Effector memory CD8-positive, alpha-beta T cell (primary cell): ENCODE measurements at regions not wholly inside any gene's neighbourhood (a gene's known extent, or its start where the extent isn't known, plus 50 kb on each side); places are given as distances from the start of the nearest gene placed in this dataset.
"Not testable (repeated sequence)": the region's sequence is repeated elsewhere in the genome, so short reads cannot be mapped to it uniquely, and the experiment has no call there.

Experiments used
- ATAC-seq: fragments of 150-1000 bp; cut with Tn5 transposase; replicated peaks from 2 replicates; pipeline ENCODE4 v1.10.0; 2021; ENCODE audit warnings: mild to moderate bottlenecking, moderate library complexity
- DNase-seq, 3 experiments: peaks; one replicate each; pipeline ENCODE4 v3.0.0; 2021
- H3K27ac Mint-ChIP-seq, 2 donors: one replicate each; pipeline ENCODE4 v1.8.0; 2022; ENCODE audit warnings: mild to moderate bottlenecking in 2 of 2, mixed read lengths in 2 of 2, moderate library complexity in 2 of 2
- H3K27me3 Mint-ChIP-seq, 2 donors: one replicate each; pipeline ENCODE4 v1.8.0; 2022; ENCODE audit warnings: mixed read lengths in 2 of 2
- H3K36me3 Mint-ChIP-seq: one replicate; pipeline ENCODE4 v1.8.0; 2022; ENCODE audit warnings: mild to moderate bottlenecking, moderate library complexity, mixed read lengths; ENCODE audit not compliant: insufficient read depth
- H3K4me1 Mint-ChIP-seq, 2 donors: one replicate each; pipeline ENCODE4 v1.8.0; 2022; ENCODE audit warnings: low read depth in 2 of 2, mixed read lengths in 2 of 2
- H3K4me3 Mint-ChIP-seq, 2 donors: one replicate each; pipeline ENCODE4 v1.8.0; 2022; ENCODE audit warnings: mild to moderate bottlenecking in 2 of 2, mixed read lengths in 2 of 2, moderate library complexity in 2 of 2
- H3K9me3 Mint-ChIP-seq, 2 donors: one replicate each; pipeline ENCODE4 v1.8.0; 2022; ENCODE audit warnings: mixed read lengths in 2 of 2

DNA sequence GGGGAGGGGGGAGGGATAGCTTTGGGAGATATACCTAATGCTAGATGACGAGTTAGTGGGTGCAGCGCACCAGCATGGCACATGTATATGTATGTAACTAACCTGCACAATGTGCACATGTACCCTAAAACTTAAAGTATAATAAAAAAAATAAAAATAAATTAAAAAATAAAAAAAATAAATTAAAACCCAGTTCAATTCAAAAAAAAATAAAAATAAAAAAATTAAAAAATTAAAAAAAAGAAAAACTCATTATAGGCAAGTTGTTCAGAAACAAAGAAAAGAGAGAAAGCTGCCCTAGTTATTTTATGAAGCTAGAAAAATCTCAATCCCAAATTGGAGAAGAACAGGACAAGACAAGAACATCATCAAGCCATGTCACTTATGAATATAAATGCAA, 147.5 kb upstream of the PRR20G start:
- ATAC-seq, H3K4me3 Mint-ChIP-seq, H3K4me1 Mint-ChIP-seq, DNase-seq, H3K27ac Mint-ChIP-seq, H3K36me3 Mint-ChIP-seq, H3K9me3 Mint-ChIP-seq: not testable (repeated sequence)
- H3K27me3 Mint-ChIP-seq = peaks cover 14 to 27% of the 10 kb centered on the region in 2 donors

DNA sequence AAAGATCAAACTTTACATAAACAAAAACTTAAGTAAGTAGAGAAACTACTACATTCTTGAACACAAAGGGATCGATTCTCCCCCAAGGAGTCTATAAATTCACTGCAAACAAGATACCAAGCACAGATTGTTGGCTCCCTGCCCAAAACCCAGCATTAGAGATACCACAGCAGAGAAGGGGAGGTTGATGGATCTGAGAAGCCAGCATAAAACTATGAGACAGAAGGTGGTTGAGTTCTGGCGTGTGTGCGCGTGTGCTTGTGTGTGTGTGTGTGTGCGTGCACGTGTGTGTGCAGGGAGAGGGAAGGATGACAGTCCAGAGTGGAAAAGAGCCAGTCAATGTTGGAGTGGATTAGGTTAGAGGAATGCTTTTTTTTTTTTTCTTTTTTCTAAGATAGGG, 143.2 kb upstream of the PRR20G start:
- no peak for DNase-seq
- no peak for ATAC-seq

DNA sequence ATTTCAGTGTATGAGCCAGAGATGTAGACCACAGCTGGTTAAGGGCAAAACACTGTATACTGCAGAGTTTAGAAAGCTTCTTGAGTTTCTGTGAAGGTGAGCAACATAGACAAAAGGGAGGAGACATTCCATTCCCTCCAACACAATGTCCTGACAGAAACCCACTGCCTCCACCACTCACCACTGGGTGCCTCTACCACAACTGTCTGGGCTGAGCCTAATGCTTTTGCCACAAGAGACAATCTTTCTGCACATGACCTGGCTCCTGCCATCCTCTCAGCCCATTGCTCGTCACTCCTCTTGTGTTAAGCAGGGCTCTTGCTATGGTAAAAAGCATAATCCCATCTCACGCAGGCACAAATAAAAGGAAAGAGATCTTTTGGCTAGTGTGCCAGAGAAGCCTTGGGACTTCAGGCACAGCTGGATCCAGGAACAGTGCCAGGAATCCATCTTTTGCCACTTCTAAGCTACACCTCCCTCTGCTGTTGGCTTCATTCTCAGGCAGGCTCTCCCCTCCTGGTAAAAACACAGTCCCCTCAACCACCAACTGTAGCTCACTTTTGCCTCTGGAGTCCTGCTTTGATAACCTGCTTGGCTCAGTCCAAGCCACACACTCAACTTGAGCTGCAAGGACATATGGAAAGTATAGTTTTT, 140.6 kb upstream of the PRR20G start:
- Mint-ChIP-seq H3K27ac (no peak overlapping the region), H3K9me3 (no peaks in the 10 kb centered on the region), H3K4me1 (no peaks in the 10 kb centered on the region), H3K36me3 (no peaks in the 10 kb centered on the region), H3K4me3 (no peak overlapping the region), H3K27me3 (peaks cover 69 to 82% of the 10 kb centered on the region in 2 donors)
- ATAC-seq (no peak), DNase-seq (no peak)

More for the DNA sequence above, 143.2 kb upstream of the PRR20G start:
- no peak overlapping the region for H3K27ac Mint-ChIP-seq
- H3K36me3 Mint-ChIP-seq = no peaks in the 10 kb centered on the region
- H3K4me1 Mint-ChIP-seq = no peaks in the 10 kb centered on the region
- H3K4me3 Mint-ChIP-seq = no peak overlapping the region
- peaks cover 43 to 58% of the 10 kb centered on the region in 2 donors for H3K27me3 Mint-ChIP-seq
- no peaks in the 10 kb centered on the region for H3K9me3 Mint-ChIP-seq

- no peak overlapping the region for H3K4me3 Mint-ChIP-seq
- no peaks in the 10 kb centered on the region for H3K4me1 Mint-ChIP-seq
- no peak overlapping the region for H3K27ac Mint-ChIP-seq
- ATAC-seq (no peak), DNase-seq (no peak)
- H3K9me3 Mint-ChIP-seq = no peaks in the 10 kb centered on the region
- H3K27me3 Mint-ChIP-seq = peaks cover 75 to 82% of the 10 kb centered on the region in 2 donors
- no peaks in the 10 kb centered on the region for H3K36me3 Mint-ChIP-seq
Observed at GRCh38 chr3:127427666-127428065, 139.8 kb upstream of the PRR20G start.

DNA sequence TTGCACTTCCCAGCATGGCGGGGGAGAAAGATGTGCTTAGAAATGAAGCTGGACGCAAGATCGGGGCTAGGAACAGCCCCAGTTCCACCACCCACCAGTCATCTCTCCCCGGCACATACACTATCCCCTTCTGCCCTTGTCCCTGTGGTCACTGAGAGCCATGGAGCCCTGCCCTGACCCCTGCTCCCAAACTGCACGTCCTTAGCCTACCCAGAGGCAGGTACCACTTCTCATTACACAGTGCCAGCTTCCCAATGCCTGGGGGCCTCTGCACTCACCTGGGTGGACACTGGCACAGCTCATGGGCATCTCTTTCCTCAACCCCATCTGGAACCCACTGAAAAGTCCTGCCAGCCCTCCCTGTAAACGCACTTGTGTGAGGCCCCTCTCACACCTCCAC, 139.3 kb upstream of the PRR20G start:
- Mint-ChIP-seq H3K36me3 (no peaks in the 10 kb centered on the region), H3K4me1 (no peaks in the 10 kb centered on the region), H3K4me3 (no peak overlapping the region), H3K27ac (no peak overlapping the region), H3K9me3 (no peaks in the 10 kb centered on the region), H3K27me3 (peaks cover 80% of the 10 kb centered on the region in 2 donors)
- ATAC-seq (no peak), DNase-seq (no peak)

DNA sequence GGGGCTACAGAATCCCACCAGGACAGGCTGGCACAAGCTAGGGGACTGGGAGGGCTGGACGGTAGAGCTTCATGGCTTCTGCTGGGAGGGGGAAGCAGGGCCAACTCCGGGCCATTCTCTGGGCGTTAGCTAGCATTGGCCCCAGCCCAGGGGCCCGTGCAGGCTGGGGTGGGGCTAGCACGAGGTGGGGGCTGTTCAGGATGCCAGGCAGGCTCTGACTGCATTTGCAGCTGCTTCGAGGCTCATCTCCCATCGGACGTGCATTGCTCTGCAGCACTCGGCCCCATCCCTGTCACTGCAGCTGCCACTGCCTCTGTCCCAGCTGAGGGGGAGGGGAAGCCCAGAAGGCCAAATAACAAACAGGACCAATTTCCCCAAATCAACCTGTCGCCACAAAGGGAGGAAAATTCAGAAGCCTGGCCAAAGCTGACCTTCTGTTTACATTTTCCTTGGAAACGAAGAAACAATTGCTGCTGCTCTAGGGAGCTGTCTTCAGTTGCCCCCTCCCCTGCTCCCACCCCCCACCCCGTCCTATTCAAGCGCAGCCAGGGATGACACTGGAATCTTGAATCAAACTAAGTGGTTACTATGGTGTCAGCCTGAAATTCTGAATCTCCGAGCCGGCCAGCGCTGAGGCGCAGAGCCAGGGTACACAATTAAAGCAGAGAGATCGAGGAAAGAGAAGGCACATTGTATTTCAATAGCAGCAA, 138.8 kb upstream of the PRR20G start:
- Mint-ChIP-seq H3K4me1 (no peaks in the 10 kb centered on the region), H3K9me3 (no peaks in the 10 kb centered on the region), H3K4me3 (no peak overlapping the region), H3K36me3 (no peaks in the 10 kb centered on the region), H3K27ac (no peak overlapping the region), H3K27me3 (peaks cover 78 to 82% of the 10 kb centered on the region in 2 donors)
- ATAC-seq (no peak), DNase-seq (no peak)

GRCh38 chr3:127425505-127426443, 137.9 kb upstream of the PRR20G start:
- ATAC-seq (no peak), DNase-seq (no peak)
- Mint-ChIP-seq H3K27me3 (peaks cover 70 to 80% of the 10 kb centered on the region in 2 donors), H3K27ac (no peak overlapping the region), H3K4me1 (no peaks in the 10 kb centered on the region), H3K36me3 (no peaks in the 10 kb centered on the region), H3K9me3 (no peaks in the 10 kb centered on the region), H3K4me3 (no peak overlapping the region)

DNA sequence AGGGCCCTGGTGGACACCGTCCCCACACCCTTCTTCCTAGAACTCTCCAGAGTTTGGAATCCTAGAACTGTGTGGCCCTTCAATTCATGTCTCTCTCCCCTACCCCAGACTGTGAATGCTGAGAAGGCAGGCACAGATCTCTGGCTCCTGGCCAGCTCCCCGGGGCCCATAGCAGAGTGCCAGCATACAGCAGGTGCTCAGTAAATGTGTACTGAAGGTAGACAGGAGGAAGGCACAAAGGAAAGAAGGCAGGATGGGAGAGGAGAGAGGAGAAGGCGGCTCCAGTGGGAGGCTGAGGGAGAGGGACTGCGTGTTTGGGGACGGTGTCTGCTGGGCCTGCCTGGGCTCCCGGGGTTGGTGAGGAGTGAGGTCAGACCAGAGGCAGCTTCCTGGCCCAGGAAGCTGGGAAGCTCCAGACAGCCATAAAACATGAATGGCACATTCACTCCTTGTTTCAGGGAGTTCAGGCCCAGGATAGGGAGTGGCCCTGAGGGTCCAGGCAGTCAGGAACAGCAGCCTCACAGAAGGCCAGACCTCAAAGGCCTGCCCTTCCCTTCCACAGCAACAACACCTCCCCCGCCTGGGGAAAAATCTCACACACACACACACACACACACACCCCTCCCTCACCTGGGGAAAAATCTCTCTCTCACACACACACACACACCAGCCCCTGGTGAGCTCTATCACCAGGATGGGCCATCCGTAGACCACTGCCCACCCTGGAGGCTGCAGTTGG, 137.1 kb upstream of the PRR20G start:
- no peak for ATAC-seq
- peaks cover 65 to 85% of the 10 kb centered on the region in 2 donors for H3K27me3 Mint-ChIP-seq
- H3K4me1 Mint-ChIP-seq = no peaks in the 10 kb centered on the region
- H3K9me3 Mint-ChIP-seq = no peaks in the 10 kb centered on the region
- no peak for DNase-seq
- no peak overlapping the region for H3K27ac Mint-ChIP-seq
- no peaks in the 10 kb centered on the region for H3K36me3 Mint-ChIP-seq
- no peak overlapping the region for H3K4me3 Mint-ChIP-seq

DNA sequence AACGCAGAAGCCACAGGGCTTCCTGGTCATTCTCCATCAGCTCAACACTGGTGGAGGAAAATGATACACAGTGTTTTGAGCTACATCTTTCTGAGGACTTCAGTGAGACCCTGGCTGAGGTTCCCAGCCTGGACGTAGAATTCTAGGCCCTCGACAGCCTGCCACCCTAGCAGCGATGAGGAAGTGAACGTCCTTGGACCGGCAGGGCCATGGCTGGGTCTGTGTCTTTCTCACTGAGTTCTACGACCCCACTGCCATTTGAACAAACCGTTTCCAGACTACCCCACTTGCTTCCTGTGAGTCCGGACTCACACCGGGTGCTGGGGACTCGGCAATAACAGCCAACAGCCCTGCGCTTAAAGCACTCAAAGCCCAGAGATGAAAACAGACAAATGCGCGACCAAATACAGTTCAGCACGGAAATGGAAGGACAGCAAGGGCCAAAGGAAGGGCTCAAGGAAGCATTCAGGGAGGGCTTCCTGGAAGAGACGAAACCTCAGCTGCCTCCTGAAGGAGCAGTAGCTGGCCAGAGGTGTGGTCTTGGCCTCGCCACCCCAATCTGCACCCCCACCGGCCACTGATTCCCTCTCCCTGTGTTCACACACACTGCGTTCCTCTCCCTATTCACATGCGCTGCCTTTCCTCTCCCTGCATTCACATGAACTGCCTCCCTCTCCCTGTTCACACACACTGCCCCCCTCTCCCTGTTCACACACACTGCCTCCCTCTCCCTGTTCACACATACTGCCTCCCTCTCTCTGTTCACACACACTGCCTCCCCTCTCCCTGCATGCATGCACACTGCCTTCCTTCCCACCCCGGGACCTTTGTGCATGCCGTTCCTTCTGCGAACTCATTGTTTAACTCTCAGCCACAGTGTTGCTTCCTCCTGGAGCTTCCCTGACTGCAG, 136.3 kb upstream of the PRR20G start:
- no peak for ATAC-seq
- H3K27me3 Mint-ChIP-seq = peaks cover 68 to 93% of the 10 kb centered on the region in 2 donors

GRCh38 chr3:127422663-127423375, 135.0 kb upstream of the PRR20G start:
- no peak overlapping the region for H3K27ac Mint-ChIP-seq
- no peaks in the 10 kb centered on the region for H3K4me1 Mint-ChIP-seq
- ATAC-seq = no peak
- no peaks in the 10 kb centered on the region for H3K9me3 Mint-ChIP-seq
- no peaks in the 10 kb centered on the region for H3K36me3 Mint-ChIP-seq
- no peak overlapping the region for H3K4me3 Mint-ChIP-seq
- H3K27me3 Mint-ChIP-seq = peaks cover 62 to 94% of the 10 kb centered on the region in 2 donors
- DNase-seq = no peak

More for the DNA sequence above, 136.3 kb upstream of the PRR20G start:
- Mint-ChIP-seq H3K36me3 (no peaks in the 10 kb centered on the region), H3K9me3 (no peaks in the 10 kb centered on the region), H3K27ac (no peak overlapping the region), H3K4me3 (no peak overlapping the region), H3K4me1 (no peaks in the 10 kb centered on the region)
- no peak for DNase-seq

GRCh38 chr3:127421943-127422662, 134.3 kb upstream of the PRR20G start:
- no peak for DNase-seq
- Mint-ChIP-seq H3K9me3 (no peaks in the 10 kb centered on the region), H3K4me3 (no peak overlapping the region), H3K27me3 (peaks cover 62 to 94% of the 10 kb centered on the region in 2 donors), H3K4me1 (no peaks in the 10 kb centered on the region), H3K36me3 (no peaks in the 10 kb centered on the region), H3K27ac (no peak overlapping the region)
- ATAC-seq = no peak
